ENCODE measurements at regions not wholly inside any gene's neighbourhood (a gene's known extent, or its start where the extent isn't known, plus 50 kb on each side); places are given as distances from the start of the nearest gene placed in this dataset.

DNA sequence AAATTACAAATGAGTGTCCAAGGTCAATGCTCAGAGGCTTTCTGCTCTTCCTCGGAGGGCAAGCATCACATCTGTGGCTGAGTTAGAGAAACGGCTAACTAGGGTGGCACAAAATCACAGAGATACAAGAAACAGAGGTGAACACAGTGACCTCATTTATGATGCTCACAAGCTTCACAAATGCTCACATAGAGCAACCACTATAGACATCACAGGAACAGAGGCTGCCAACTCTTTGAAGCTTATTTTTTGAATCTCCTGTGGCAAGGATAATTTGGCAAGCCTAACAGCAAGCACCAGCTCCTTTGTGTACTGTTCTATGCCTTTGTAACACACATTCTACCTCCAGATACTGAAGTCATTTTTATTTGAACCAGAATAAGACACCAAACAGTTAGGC, 416.5 kb upstream of the DDI1 start:
- H3K27ac ChIP-seq (ENCODE audit: low read depth): no peak overlapping the region
- DNase-seq (ENCODE audit: extremely low spot score): no peak
- no peaks in the 10 kb centered on the region for H3K36me3 ChIP-seq (ENCODE audit: insufficient read depth)
- no peaks in the 10 kb centered on the region for H3K4me1 ChIP-seq (ENCODE audit: insufficient read depth)
- WGBS: 57% methylated on average over 2 of the region's 2 CpGs
- no peak overlapping the region for H3K4me3 ChIP-seq (ENCODE audit: low read depth, low read length)

DNA sequence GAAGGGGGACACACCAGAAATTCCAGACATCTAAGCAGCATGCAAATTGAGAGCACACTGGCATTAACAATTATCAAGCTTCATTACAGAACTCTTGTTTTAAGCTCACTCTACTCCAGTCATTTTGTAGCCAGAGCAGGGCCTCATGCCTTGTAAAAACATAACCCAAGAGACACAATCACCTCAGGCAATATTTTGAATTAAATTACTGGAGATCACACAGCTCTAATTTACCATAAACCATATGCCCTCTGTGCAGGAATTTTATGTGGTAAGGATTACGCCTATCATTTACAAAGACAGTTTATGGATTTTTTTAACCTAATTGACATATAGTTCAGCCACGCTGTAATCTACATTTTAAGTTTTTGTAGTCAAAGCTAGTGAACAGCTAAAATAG, 414.1 kb upstream of the DDI1 start:
- no peaks in the 10 kb centered on the region for H3K4me1 ChIP-seq (ENCODE audit: insufficient read depth)
- whole genome bisulfite sequencing: 86% methylated on average over 2 of the region's 2 CpGs
- no peaks in the 10 kb centered on the region for H3K36me3 ChIP-seq (ENCODE audit: insufficient read depth)
- H3K27ac ChIP-seq (ENCODE audit: low read depth): no peak overlapping the region
- H3K4me3 ChIP-seq (ENCODE audit: low read depth, low read length): no peak overlapping the region
- DNase-seq (ENCODE audit: extremely low spot score): no peak

DNA sequence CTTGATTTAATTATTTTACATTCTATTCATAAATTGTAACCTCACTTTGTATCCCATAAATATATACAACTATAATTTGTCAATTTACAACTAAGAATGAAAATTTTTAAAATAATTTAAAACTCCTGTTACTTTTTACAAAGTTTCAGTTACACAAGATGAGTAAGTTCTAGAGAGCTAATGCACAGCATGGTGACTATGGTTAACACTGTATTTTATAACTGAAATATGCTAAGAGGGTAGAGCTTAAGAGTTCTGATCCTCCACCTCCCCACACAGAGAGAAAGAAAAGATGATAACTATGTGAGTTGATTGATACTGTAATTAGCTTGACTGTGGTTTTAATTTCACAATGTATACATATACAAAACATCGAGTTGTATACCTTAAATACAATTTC, 412.5 kb upstream of the DDI1 start:
- H3K36me3 ChIP-seq (ENCODE audit: insufficient read depth): no peaks in the 10 kb centered on the region
- 77% methylated on average over 1 of the region's 1 CpG for WGBS
- no peak overlapping the region for H3K4me3 ChIP-seq (ENCODE audit: low read depth, low read length)
- no peak overlapping the region for H3K27ac ChIP-seq (ENCODE audit: low read depth)
- no peaks in the 10 kb centered on the region for H3K4me1 ChIP-seq (ENCODE audit: insufficient read depth)
- no peak for DNase-seq (ENCODE audit: extremely low spot score)

DNA sequence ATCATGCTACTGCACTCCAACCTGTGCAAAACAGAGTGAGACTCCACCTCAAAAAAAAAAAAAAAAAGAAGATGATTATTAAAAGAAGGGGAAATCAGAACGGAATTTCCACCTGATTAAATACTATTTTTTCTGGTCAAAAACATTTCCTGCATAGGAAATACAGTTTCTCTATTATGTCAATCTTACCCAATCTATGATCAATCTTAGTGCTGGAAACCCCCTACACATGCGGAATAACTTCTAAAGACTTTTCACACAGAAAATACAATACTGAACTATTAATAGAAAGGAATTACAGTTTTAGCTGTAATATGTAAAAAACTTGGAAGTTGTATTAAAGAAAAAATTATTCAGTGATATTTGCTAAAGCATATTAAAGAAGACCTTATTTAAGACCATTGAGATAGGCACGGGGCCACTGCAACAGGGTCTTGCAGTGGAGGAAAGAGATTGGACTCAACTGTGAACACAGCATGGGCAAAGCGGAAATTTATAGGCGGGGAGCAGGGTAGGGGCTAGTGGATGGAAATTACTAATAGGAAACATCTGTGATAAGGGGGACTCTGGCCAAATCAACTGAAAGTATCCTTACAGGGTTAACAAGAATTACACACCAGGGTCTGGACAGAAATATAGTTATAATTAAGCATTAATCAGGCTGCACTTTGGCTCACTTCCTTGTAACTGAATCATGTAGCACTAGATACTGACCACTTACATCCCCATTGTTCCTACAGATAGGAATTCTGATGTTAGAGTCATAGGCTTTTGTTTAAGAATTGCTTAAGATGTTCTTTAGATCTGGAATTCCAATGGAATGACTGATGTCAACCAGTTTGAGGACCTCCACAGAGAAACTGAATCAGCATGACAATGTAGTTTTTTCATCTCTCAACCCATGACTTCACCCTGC, 411.5 kb upstream of the DDI1 start:
- DNase-seq (ENCODE audit: extremely low spot score): no peak

DNA sequence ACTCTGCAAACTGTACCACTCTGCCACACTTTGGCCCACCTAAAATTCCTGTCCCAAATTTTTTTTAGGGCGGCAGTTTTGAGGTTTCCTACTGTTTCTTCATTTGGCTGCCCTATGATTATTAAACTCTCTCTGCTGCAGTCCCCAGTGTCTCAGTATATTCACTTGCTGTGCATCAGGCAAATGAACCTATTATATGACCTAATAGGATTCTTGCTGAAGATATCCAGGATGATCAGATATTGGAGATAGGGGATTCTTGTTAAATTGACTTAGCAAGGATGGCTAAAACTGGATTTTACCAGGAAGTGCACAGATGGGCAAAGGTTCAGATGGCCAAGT, 410.8 kb upstream of the DDI1 start:
- Histone ChIP-seq H3K4me3 (ENCODE audit: low read depth, low read length) (no peak overlapping the region), H3K27ac (ENCODE audit: low read depth) (no peak overlapping the region), H3K4me1 (ENCODE audit: insufficient read depth) (no peaks in the 10 kb centered on the region), H3K36me3 (ENCODE audit: insufficient read depth) (no peaks in the 10 kb centered on the region)
- 42% methylated on average over 1 of the region's 1 CpG for WGBS
- DNase-seq (ENCODE audit: extremely low spot score): no peak

More for the DNA sequence above, 411.5 kb upstream of the DDI1 start:
- H3K4me3 ChIP-seq (ENCODE audit: low read depth, low read length): no peak overlapping the region
- WGBS: 80% methylated on average over 5 of the region's 5 CpGs
- no peaks in the 10 kb centered on the region for H3K4me1 ChIP-seq (ENCODE audit: insufficient read depth)
- no peaks in the 10 kb centered on the region for H3K36me3 ChIP-seq (ENCODE audit: insufficient read depth)
- no peak overlapping the region for H3K27ac ChIP-seq (ENCODE audit: low read depth)

DNA sequence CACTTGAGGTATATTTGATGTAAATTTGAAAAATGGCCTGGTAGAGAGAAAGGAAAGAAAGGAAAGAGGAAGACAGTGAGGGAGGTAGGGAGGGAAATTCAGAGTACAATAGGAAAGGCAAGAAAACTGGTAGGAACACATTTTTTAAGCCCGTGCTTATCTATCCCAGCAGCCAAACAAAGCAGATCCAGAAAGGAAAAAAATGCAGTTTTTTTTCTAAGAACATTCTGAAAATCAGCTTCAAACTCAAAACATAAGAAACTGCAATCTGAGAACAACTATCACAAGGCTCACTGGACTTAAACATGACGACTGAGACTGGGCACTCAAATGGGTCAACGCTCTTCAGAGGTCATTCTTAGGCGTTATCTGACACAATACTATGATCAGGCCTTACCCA, 408.3 kb upstream of the DDI1 start:
- DNase-seq (ENCODE audit: extremely low spot score): no peak

DNA sequence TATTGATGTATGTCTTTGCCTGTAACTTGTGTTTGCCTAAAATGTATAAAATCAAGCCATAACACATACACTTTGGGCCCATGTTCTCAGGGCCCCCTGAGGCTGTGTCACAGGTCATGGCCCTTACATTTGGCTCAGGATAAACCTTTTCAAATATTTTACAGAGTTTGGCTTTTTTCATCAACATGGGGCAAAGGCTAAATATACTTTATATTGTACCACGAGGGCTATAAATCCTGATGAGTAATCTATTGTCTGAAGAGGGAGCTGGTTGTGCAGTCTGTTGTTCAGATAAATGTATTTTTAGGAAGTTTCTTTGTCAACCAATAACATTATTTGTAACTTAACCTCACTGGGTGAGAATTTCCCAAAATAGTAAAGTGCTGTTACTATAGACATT, 404.6 kb upstream of the DDI1 start:
- H3K4me1 ChIP-seq (ENCODE audit: insufficient read depth): no peaks in the 10 kb centered on the region
- no peak overlapping the region for H3K4me3 ChIP-seq (ENCODE audit: low read depth, low read length)
- no peak overlapping the region for H3K27ac ChIP-seq (ENCODE audit: low read depth)
- H3K36me3 ChIP-seq (ENCODE audit: insufficient read depth): no peaks in the 10 kb centered on the region
- no peak for DNase-seq (ENCODE audit: extremely low spot score)
- WGBS: 31% methylated on average over 1 of the region's 1 CpG

More for the DNA sequence above, 408.3 kb upstream of the DDI1 start:
- Histone ChIP-seq H3K4me1 (ENCODE audit: insufficient read depth) (no peaks in the 10 kb centered on the region), H3K27ac (ENCODE audit: low read depth) (no peak overlapping the region), H3K36me3 (ENCODE audit: insufficient read depth) (no peaks in the 10 kb centered on the region), H3K4me3 (ENCODE audit: low read depth, low read length) (no peak overlapping the region)
- WGBS: 79% methylated on average over 4 of the region's 4 CpGs

DNA sequence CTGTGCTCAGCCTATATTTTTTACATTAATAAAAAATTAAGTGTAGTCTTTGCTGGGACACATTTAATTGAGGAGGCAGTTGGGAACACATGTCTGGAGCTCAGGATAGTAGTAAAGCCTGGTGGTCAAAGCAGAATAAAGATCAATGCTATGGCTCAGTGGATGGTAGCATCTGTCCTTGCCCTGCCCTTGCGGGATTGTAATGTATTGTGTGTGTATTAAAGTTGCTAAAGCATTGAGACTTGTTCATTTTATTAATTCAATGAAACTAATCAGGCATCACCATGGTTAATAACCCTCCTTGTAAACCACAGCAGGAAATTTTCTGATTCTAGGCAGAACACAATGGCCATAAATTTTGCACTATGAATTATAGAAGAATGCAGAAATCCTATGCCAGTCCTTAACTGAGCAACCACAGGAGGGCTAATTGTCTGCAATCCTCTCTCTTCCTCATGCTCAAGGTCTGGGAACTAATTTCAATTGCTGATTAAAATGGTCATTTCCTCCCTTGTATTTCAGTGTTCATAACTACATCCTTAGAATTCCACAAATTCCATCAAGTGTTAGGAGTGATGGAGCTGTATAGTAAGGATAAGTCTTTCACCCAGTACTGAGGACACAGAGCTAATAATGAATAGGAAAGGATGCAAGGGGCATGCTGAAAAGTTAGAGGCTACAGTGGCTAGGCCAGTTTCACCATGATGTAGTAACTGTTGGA, 403.2 kb upstream of the DDI1 start:
- Histone ChIP-seq H3K4me3 (ENCODE audit: low read depth, low read length) (no peak overlapping the region), H3K27ac (ENCODE audit: low read depth) (no peak overlapping the region), H3K36me3 (ENCODE audit: insufficient read depth) (no peaks in the 10 kb centered on the region), H3K4me1 (ENCODE audit: insufficient read depth) (no peaks in the 10 kb centered on the region)
- WGBS: 100% methylated on average over 1 of the region's 1 CpG
- DNase-seq (ENCODE audit: extremely low spot score): no peak

DNA sequence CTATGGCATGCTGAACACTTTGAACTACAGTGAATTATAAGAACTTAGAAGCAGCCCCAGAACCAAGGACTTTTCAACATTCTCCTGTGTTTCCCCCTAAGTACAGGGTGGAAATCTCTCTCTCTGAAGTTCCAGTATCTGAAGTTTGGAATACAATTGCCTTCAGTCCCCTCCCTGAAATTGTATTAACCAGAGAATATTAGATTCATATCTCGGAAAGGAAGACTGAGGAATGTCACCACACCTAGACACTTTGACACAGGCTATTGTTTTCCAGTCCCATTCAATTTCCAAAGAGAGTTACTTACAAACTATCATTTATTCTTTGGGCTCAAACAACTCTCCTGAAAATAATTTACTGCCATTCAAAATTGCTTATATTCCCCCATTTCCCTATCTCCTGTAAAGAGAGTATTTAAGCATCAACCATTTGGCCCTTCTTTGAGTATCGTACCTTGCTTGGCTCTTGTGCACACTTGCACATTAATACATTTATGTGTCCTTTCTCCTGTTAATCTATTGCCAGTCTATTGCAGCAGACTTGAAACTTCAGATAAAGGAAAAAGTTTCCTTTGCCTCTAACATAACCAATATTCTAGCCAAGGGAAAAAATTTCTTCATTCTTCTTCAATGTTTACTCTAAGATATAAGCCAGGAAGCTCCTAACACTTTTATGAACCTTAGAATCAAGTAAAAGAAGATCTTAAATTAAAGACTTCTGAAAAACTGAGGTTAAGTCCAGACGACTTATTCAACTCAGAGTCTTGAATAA, 402.4 kb upstream of the DDI1 start:
- no peak for DNase-seq (ENCODE audit: extremely low spot score)
- 81% methylated on average over 3 of the region's 3 CpGs for WGBS
- Histone ChIP-seq H3K4me3 (ENCODE audit: low read depth, low read length) (no peak overlapping the region), H3K27ac (ENCODE audit: low read depth) (no peak overlapping the region), H3K36me3 (ENCODE audit: insufficient read depth) (no peaks in the 10 kb centered on the region), H3K4me1 (ENCODE audit: insufficient read depth) (no peaks in the 10 kb centered on the region)

DNA sequence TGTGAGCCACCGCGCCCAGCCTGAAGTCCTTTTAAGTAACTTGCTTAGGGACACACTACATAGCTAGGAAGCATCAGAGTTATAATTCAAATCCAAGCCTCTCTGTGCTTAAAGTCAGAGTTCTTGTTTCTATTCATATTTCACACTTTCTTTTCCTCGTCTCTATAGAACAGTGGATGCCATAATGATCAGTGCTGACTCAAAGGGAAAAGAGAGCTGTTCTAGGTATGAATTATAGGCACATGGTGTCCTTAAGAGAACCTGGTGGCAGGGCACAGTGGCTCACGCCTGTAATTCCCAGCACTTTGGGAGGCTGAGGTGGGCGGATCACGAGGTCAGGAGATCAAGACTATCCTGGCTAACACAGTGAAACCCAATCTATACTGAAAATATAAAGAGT, 400.2 kb upstream of the DDI1 start:
- H3K36me3 ChIP-seq (ENCODE audit: insufficient read depth): no peaks in the 10 kb centered on the region
- 78% methylated on average over 6 of the region's 6 CpGs for WGBS

DNA sequence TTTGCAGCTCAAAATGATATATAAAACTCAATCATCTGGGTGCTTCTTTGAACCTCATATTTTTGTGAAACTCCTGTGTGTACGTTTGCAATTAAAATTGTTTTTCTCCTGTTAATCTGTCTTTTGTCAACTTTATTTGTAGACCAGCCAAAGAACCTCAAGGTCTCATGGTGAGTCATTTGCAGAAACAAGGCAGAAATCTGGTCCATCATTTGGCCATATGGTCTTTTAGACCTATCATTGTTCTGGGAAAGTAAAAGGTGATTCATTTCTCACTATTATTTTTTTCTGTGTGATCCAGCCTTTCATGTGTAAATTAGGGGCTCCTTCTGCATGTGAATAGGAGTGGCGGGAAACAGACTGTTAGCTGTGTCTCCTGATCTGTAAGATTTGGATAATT, 399.1 kb upstream of the DDI1 start:
- H3K27ac ChIP-seq (ENCODE audit: low read depth): no peak overlapping the region
- DNase-seq (ENCODE audit: extremely low spot score): no peak
- no peaks in the 10 kb centered on the region for H3K4me1 ChIP-seq (ENCODE audit: insufficient read depth)
- H3K4me3 ChIP-seq (ENCODE audit: low read depth, low read length): no peak overlapping the region
- 86% methylated on average over 2 of the region's 2 CpGs for WGBS
- no peaks in the 10 kb centered on the region for H3K36me3 ChIP-seq (ENCODE audit: insufficient read depth)

More for the DNA sequence above, 400.2 kb upstream of the DDI1 start:
- Histone ChIP-seq H3K4me1 (ENCODE audit: insufficient read depth) (no peaks in the 10 kb centered on the region), H3K4me3 (ENCODE audit: low read depth, low read length) (no peak overlapping the region), H3K27ac (ENCODE audit: low read depth) (no peak overlapping the region)
- no peak for DNase-seq (ENCODE audit: extremely low spot score)

DNA sequence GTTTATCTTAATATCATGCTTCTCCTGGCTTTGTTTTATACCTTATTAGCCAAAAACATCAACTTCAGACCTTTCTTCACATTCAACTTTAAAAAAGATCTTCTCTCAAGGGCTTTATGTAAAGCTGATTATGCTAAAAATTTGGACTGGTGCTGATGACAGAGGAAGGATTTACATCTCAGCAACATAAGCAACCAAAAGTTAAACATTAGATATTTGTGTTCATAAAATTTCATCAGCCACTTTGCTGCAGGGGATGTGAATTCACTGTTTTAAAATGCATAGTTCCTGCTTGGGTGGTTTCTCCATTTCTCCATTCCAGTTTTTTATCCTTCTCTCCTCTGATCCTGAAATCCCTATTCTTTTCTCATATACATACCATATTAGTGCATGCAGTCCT, 398.6 kb upstream of the DDI1 start:
- no peak for DNase-seq (ENCODE audit: extremely low spot score)
- H3K36me3 ChIP-seq (ENCODE audit: insufficient read depth): no peaks in the 10 kb centered on the region

DNA sequence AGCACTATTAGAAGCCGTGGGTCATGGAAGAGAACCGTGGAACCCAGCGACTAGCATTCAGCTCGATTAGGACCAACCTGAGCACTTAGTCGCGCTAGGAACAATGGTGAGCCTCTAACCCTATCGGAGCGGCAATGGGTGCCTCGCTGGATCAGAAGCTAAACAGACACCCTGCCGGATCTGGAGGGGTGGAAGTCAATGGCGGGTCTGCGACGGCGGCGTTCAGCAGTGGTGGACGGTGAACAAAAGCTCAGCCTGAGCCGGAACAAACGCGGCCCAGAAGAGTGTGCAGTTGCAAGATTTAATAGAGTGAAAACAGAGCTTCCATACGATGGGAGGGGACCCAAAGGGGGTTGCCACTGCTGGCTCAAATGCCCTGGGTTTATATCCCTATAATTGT, 391.8 kb upstream of the DDI1 start:
- no peak overlapping the region for H3K27ac ChIP-seq (ENCODE audit: low read depth)
- no peak for DNase-seq (ENCODE audit: extremely low spot score)
- no peaks in the 10 kb centered on the region for H3K36me3 ChIP-seq (ENCODE audit: insufficient read depth)
- no peak overlapping the region for H3K4me3 ChIP-seq (ENCODE audit: low read depth, low read length)
- H3K4me1 ChIP-seq (ENCODE audit: insufficient read depth): no peaks in the 10 kb centered on the region
- 92% methylated on average over 20 of the region's 20 CpGs for WGBS

More for the DNA sequence above, 398.6 kb upstream of the DDI1 start:
- H3K4me3 ChIP-seq (ENCODE audit: low read depth, low read length): no peak overlapping the region
- H3K27ac ChIP-seq (ENCODE audit: low read depth): no peak overlapping the region
- no peaks in the 10 kb centered on the region for H3K4me1 ChIP-seq (ENCODE audit: insufficient read depth)

DNA sequence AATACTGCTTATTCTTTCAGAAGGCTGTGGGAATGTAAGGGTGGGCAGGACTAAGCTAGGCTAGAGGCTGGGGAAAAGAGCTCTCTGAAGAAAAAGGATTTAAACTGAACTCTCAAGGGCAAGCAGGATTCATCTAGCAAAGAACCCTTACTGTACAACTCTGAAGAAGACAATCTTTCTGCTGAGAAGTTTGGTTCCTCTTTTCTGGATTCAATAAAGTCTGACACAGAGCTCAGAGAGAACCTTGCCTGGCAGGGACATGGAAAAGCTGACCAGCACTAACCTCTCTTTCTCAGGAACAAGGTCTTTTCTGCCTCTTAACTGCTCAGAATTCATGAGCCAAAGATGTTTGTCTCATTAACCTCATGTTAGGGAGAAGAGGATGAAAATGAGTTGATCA, 388.4 kb upstream of the DDI1 start:
- Histone ChIP-seq H3K4me1 (ENCODE audit: insufficient read depth) (no peaks in the 10 kb centered on the region), H3K27ac (ENCODE audit: low read depth) (no peak overlapping the region), H3K4me3 (ENCODE audit: low read depth, low read length) (no peak overlapping the region), H3K36me3 (ENCODE audit: insufficient read depth) (no peaks in the 10 kb centered on the region)
- DNase-seq (ENCODE audit: extremely low spot score): no peak
